ENCODE measurements at regions not wholly inside any gene's neighbourhood (a gene's known extent, or its start where the extent isn't known, plus 50 kb on each side); places are given as distances from the start of the nearest gene placed in this dataset.

- H3K4me1 Mint-ChIP-seq, result no peaks in the 10 kb centered on the region
- intact Hi-C loops (cut with micrococcal nuclease), result no loop called here
- H3K9me3 Mint-ChIP-seq, result no peaks in the 10 kb centered on the region
Measured at GRCh38 chr2:220744861-220745260, 827.2 kb downstream of the EPHA4 start.

GRCh38 chr2:220745682-220746081, 826.4 kb downstream of the EPHA4 start:
- intact Hi-C loops (cut with micrococcal nuclease), result no loop called here
- ChIA-PET POLR2A (no interaction called here), CTCF (no interaction called here)
- H3K36me3 Mint-ChIP-seq (ENCODE audit: low read depth), result no peaks in the 10 kb centered on the region
- no peaks in the 10 kb centered on the region for H3K4me1 Mint-ChIP-seq
- DNase-seq (no peak), ATAC-seq (ENCODE audit: low read depth) (no peak)
- H3K27ac Mint-ChIP-seq, result no peak overlapping the region
- H3K9me3 Mint-ChIP-seq, result no peaks in the 10 kb centered on the region
- TF ChIP-seq, protein P1, sequence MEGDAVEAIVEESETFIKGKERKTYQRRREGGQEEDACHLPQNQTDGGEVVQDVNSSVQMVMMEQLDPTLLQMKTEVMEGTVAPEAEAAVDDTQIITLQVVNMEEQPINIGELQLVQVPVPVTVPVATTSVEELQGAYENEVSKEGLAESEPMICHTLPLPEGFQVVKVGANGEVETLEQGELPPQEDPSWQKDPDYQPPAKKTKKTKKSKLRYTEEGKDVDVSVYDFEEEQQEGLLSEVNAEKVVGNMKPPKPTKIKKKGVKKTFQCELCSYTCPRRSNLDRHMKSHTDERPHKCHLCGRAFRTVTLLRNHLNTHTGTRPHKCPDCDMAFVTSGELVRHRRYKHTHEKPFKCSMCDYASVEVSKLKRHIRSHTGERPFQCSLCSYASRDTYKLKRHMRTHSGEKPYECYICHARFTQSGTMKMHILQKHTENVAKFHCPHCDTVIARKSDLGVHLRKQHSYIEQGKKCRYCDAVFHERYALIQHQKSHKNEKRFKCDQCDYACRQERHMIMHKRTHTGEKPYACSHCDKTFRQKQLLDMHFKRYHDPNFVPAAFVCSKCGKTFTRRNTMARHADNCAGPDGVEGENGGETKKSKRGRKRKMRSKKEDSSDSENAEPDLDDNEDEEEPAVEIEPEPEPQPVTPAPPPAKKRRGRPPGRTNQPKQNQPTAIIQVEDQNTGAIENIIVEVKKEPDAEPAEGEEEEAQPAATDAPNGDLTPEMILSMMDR (IDR thresholded peaks at IDR 0.05), result no peak
- H3K27me3 Mint-ChIP-seq, result no peaks in the 10 kb centered on the region
- H3K4me3 Mint-ChIP-seq, result no peak overlapping the region

More at GRCh38 chr2:220744861-220745260, 827.2 kb downstream of the EPHA4 start:
- Mint-ChIP-seq H3K36me3 (ENCODE audit: low read depth) (no peaks in the 10 kb centered on the region), H3K4me3 (no peak overlapping the region), H3K27me3 (no peaks in the 10 kb centered on the region), H3K27ac (no peak overlapping the region)
- TF ChIP-seq, protein P1 (IDR thresholded peaks at IDR 0.05), result no peak
- ChIA-PET POLR2A (no interaction called here), CTCF (no interaction called here)
- ATAC-seq (ENCODE audit: low read depth), result no peak
- no peak for DNase-seq

- TF ChIP-seq, protein P1 (IDR thresholded peaks at IDR 0.05), result no peak
- CTCF ChIA-PET, result no interaction called here
- Mint-ChIP-seq H3K4me1 (no peaks in the 10 kb centered on the region), H3K4me3 (no peak overlapping the region), H3K9me3 (peaks cover 2% of the 10 kb centered on the region), H3K27ac (no peak overlapping the region), H3K27me3 (no peaks in the 10 kb centered on the region), H3K36me3 (ENCODE audit: low read depth) (no peaks in the 10 kb centered on the region)
- intact Hi-C loops (cut with micrococcal nuclease), result no loop called here
- DNase-seq (no peak), ATAC-seq (ENCODE audit: low read depth) (no peak)
- POLR2A ChIA-PET, result no interaction called here
Measured at GRCh38 chr2:220747736-220748135, 824.4 kb downstream of the EPHA4 start.

- intact Hi-C loops (cut with micrococcal nuclease), result no loop called here
- TF ChIP-seq, protein P1 (IDR thresholded peaks at IDR 0.05), result no peak
- Mint-ChIP-seq H3K9me3 (peaks cover 2% of the 10 kb centered on the region), H3K36me3 (ENCODE audit: low read depth) (no peaks in the 10 kb centered on the region), H3K27me3 (no peaks in the 10 kb centered on the region), H3K4me3 (no peak overlapping the region), H3K4me1 (no peaks in the 10 kb centered on the region), H3K27ac (no peak overlapping the region)
- ChIA-PET CTCF (no interaction called here), POLR2A (no interaction called here)
- no peak for DNase-seq
- ATAC-seq (ENCODE audit: low read depth), result no peak
Measured at GRCh38 chr2:220748875-220749479, 823.1 kb downstream of the EPHA4 start.

DNA sequence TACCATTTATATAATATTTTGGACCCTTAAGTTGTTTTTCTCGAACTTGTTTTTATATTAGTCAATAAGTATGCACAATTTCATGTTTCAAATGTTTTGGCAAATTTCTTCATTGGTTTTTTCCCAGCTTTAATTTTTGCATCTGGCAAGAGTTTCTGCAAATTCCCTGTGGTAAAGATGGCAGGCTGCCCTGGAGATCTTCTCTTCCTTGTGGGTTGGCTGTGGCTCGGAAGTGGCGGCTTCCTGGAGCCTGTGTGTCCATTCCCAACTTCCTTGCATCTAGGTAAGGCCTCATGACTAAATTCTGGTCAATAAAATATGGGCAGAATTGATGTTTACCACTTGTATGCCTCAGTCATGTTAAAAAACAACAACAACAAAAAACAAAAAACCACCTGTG, 818.6 kb downstream of the EPHA4 start:
- intact Hi-C loops (cut with micrococcal nuclease), result no loop called here
- TF ChIP-seq, protein P1 (IDR thresholded peaks at IDR 0.05), result no peak
- no peaks in the 10 kb centered on the region for H3K27me3 Mint-ChIP-seq
- ChIA-PET CTCF (no interaction called here), POLR2A (no interaction called here)
- no peaks in the 10 kb centered on the region for H3K36me3 Mint-ChIP-seq (ENCODE audit: low read depth)
- H3K4me1 Mint-ChIP-seq, result no peaks in the 10 kb centered on the region
- DNase-seq, result no peak
- no peak overlapping the region for H3K27ac Mint-ChIP-seq
- H3K4me3 Mint-ChIP-seq, result no peak overlapping the region
- ATAC-seq (ENCODE audit: low read depth), result no peak
- H3K9me3 Mint-ChIP-seq, result peaks cover 2% of the 10 kb centered on the region
